HG03103 (cell line): ENCODE measurements at regions not wholly inside any gene's neighbourhood (a gene's known extent, or its start where the extent isn't known, plus 50 kb on each side); places are given as distances from the start of the nearest gene placed in this dataset.
"Not testable (repeated sequence)": the region's sequence is repeated elsewhere in the genome, so short reads cannot be mapped to it uniquely, and the experiment has no call there.

Experiments used
- ATAC-seq: cut with Tn5 transposase; IDR thresholded peaks from one replicate; pipeline ENCODE4 v1.9.1; 2021; ENCODE audit warnings: low read depth; ENCODE audit not compliant: unreplicated experiment

DNA sequence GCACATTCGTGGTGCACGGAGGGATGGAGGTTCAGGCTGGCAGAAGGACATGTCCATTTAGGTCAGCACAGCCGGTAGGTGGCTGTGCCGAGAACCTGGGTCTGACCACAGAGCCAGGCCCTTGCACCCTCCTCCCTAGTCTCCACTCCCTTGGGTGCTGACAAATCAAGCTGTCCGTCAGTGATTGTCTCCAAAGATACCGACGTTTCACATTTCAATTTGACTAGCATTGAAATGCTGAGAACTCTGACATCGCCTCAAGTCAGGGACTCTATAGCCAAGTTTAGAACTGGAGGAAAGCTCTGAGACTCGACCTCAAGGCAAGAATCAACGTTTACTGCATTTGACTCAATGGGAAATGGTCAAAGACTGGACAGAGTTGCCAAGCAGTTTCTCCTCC, 1321.1 kb downstream of the TBC1D22A start:
- ATAC-seq: no peak

DNA sequence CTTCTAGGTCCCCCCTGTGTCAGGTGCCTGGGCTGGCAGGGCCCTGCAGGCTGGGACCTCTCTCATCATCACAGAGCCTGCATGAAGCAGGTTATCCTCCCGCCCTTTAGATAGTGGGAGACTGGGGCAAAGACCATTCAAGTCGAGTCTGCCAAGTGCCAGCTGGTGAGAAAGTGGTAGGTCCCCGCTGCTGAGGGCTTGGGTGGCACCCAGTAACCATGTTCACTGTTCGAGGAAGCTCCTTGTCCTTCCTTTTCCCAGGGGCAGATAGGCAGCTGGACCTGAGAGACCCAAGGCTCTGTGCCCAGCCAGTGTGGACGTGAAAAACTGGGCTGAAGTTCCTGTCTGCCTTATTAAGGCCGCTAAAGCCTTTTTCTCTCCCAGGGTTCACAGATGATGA, 1319.8 kb downstream of the TBC1D22A start:
- no peak for ATAC-seq

DNA sequence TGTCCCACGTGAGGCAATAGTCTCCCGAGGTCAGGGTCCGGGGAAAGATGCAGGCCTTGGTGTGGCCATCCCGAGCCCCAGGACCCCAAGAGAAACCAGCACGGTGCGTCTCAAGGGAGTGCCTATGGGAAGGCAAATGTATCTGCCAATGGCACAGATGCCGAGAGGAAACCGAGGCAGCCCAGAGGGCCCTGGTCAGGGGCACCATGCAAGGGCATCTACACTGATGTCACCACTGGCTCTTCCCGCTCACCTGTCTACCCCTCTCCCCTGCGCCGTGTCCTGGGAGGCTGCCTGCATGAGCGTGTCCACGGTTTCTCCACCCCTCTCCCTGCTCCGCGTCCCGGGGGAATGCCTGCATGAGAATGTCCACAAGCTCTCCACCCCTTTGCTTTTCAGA, 1318.8 kb downstream of the TBC1D22A start:
- ATAC-seq: no peak

DNA sequence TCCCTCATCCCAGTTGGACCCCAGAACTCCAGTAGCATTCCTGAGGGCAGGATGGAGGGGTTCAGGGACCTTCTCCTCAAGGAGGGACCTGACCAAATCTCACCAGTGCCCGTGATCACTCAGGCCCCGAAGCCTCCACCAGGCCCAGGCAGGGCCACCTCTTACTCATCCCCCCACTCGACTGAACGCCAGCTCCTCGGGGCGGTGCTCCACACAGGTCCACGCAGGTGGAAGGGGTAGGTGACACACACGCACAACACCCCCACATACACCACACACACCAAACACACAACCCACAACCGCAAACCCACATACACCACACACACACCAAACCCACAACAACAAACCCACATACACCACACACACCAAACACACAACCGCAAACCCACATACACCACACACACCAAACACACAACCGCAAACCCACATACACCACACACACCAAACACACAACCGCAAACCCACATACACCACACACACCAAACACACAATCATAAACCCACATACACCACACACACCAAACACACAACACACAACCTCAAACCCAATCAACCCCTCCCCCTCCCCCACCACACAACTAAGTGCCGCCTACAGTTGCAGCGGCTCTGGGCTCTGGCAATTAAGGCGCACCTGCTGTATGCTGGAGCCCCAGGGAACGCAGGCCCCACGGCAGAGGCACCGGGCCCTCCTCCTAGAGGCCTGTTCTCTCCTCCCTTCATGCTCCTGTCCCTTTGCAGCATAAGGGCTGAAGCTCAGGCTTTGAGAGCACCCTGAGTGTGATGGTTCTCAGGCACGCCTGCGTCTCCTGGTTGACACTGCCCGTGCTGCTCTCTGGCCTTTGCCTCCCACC, 1318.1 kb downstream of the TBC1D22A start:
- ATAC-seq: no peak

DNA sequence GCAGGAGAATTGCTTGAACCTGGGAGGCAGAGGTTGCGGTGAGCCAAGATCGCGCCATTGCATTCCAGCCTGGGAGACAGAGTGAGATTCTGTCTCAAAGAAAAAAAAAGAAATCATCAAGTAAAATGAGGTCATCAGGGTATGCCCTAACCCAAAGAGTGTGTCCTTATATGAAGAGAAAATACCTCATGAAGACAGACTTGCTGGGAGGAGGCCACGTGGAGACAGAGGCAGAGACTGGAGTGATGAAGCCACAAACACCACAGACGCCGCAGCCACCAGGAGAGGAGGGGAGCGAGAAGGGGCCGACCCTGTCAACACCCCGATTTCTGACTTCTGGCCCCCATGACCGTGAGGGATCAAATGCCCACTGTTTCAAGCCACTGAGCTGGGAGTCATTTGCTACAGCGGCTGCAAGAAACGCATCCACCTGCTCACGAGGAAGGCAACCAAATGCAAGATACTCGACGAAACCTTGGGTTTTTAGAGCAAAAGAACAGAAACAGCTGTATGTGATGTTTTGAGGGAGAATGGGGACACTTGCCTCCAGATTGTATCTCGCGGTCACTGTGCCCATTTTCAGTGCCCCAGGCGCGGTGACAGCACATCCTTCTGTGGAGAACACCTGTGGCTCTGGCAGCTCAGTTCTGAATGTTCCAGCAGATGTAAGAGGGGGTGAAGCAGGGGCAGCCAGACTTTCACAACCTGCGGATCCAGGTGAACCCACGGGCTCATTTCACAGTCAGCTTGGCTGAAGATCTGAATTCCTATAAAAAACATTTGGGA, 1317.2 kb downstream of the TBC1D22A start:
- ATAC-seq: no peak

DNA sequence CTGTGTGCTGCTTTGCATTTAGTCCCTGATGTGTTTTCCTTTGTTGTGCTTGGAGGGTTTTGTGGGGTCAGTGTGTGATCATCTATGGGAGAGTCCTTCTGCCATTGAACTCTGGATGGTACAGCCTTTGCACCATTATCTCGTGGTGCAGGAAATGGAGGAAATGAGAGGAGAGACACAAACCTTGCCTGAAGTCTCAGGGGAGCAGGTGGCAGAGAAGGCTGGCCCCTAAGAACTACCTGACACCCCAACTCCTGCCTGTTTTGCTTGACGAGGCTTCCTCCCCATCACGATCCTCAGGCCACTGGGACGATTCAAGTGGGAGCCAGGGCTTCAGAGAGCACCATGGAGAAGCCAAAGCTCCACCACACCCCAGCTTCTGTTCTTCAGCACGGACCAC, 1316.4 kb downstream of the TBC1D22A start:
- no peak for ATAC-seq

DNA sequence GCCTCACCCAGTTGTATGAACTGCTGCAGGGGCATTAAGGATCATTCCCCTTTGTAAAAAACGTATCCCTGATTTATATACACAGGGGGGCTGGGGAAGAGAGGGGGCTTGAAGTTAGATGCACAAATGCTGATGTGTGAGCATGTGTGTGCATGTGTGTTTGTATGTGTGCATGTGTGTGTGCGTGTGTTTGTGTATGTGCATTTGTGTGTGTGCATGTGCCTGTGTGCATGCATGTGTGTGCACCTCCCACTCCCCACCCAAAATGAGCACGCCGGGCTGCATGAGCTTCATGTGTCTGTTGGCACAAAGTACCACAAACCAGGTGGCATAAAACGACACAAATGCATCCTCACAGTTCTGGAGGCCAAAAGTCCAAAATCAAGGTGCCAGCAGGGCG, 1315.2 kb downstream of the TBC1D22A start:
- no peak for ATAC-seq

DNA sequence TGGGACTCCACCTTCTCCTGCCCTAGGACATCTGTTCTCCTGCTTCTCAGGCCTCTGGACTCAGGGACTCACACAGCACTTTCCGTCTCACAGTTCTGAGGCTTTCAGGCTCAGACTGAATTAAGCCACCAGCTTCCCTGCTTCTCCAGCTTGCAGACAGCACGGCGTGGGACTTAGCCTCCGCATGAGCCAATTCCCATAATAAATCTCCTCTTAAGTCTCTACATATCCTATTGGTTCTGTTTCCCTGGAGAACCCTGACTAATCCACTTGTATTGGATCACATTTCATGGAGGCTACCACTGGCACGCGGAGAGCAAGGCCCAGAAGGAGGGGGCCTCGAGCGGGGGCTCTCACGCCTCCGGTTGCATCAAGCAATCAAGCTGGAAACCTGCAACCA, 1313.6 kb downstream of the TBC1D22A start:
- no peak for ATAC-seq

DNA sequence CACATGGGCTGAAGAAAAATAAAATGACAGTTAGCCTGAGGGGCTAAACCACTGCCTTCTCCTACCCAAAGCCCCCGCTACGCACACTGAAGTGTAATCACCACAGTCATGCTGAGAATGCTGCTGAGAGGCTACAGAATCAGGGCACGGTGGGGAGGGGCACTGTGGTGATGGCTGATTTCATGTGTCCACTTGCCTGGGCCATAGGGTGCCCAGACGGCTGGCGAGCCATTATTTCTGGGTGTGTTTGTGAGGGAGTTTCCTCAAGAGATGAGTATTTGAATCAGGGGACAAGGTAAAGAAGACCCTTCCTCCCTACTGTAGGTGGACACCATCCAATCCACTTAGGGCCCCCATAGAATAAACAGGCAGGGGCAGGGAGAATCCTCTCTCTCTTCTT, 1313.2 kb downstream of the TBC1D22A start:
- no peak for ATAC-seq

DNA sequence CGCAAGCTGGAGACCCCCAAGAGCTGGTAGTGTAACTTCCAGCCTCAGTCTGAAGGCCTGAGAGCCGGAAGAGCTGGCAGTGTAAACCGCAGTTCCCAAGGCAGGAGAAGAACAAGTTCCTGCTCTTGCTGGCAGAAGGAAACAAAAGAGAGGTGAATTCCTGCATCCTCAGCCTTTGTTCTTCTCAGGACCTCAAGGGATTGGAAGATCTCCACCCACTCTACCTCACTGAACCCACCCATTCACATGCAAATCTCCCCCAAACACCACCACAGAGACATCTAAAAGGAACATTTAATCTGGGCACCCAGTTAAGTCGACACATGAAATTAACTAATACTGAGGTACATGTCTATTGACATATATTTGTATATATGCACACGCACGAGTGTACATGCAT, 1310.3 kb downstream of the TBC1D22A start:
- ATAC-seq: no peak

DNA sequence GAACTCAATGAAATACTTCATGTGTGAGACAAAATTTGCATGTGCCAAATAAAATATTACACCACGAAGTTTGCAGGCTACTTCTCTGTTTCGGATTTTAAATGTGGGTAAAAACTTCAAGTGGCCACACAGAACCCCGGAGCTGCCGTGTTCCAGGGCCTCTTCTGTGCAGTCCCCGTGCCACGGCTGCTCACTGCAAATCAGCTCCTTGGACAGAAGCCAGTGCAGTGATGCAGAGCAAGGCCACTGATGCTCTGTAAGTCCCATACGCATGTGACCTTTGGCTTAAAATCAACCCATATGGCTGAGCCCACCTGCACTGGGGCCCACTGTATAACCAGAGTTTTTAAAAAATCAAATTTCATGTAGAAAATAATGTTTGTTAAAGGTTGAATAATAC, 1309.4 kb downstream of the TBC1D22A start:
- ATAC-seq: no peak

DNA sequence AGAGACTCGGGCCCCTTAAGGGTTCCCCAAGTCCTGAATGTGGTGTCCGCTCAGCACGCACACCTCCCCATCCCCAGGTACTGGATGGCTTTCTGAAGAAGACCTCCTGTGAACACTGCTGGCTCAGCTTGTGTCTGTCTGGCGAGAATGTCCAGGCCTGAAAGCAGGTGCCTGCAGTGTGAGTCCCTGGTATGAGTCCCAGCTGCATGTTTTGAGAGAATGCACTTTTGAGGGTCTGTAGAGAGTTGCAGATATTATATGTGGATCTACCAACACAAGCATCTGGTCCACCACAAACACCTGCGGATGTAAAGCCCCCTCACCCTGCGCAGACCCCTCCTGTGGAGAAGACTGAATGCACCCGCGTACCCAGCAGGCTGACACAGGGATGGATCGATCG, 1308.9 kb downstream of the TBC1D22A start:
- ATAC-seq: no peak

DNA sequence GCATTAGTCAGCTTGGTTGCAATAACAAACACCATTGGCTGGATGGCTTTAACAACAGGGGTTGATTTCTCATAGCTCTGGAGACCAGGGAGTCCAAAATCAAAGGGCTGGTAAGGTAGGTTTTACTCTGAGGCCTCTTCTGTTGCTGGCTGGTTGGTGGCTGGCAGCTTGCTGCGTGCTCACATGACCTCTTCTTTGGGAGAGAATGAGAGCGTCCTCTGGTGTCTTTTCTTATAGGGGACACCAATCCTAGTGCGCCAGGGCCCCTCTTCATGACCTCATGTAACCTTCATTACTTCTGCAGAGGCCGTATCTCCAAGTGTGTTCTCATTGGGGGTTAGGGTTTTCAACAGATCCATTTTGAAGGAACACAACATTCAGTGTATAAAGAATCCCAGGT, 1308.3 kb downstream of the TBC1D22A start:
- ATAC-seq: no peak

DNA sequence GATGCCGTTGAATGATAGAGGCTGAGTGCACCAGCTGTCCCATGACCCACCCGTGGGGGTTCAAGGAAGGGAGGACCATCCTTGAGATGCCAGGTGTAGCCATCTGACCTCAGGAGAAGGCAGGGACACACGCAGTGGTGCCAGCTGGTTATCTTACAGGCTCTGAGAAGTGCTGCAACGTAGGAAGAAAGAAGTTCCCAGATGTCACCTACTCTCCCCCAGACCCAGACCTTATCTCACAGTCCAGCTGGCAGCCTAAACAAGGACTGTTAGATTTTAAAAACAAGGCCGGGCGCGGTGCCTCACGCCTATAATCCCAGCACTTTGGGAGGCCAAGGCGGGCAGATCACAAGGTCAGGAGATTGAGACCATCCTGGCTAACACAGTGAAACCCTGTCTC, 1307.6 kb downstream of the TBC1D22A start:
- no peak for ATAC-seq

DNA sequence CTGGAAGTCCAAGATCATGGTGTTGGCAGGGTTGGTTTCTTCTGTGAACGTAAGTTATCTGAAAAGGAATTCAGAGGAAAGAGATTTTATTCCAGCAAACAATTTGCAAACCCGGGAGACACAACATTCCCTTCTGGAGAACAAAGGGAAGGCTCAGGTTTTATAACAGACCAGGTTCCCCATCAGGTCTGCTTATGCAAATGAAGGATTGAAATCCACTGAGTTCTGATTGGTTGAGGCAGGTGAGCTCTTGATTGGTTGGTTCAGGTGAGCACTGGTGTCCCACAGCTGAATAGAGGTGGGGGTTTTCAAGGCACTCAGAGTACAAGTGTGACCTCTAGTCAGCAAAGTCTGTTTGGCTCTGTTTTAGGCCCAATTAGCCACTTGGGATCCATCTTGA, 1306.8 kb downstream of the TBC1D22A start:
- no peak for ATAC-seq

DNA sequence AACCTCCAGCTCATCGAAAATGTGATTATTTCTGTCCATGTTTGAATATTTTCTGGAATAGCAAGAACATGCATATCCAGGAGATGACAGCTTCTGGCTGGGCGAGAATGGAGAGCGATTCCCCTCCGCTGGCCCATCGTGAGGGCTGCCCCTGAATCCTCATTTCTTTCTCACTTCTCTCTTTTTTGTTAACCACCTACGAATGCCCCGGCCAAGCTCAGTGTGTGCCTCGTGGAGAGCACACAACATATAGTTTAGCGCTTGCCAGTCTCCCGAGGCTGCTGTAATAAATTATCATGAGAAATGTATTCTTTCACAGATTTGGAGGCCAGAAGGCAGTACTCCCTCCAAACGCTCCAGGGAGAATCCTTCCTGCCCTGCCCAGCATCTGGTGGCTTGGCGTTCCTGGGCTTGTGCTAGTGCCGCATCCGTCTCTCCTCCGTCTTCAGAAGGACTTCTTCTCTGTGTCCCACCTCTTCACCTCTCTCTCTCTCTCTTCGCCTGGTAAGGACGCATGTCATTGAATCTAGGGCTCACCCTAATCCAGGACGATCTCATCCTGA, 1306.0 kb downstream of the TBC1D22A start:
- no peak for ATAC-seq

DNA sequence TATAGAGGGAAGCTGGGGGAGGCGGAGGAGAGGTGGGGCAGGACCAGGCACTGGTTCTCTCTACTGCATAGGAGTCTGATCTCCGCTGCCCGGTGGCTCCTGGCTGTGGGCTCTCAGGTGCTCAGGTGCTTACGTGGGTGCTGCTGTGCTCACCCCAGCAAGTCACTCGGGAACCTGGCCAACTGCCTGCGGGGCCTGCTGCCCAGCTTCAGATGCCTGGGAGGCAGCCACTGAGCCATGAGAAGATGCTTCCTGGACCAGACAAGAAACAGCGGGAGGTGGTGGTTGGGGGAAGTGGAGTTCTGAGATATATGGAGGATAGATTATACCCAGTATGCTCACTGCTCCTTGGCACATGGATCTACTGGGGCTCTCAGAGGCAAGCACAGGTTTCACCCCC, 1303.4 kb downstream of the TBC1D22A start:
- ATAC-seq: no peak

DNA sequence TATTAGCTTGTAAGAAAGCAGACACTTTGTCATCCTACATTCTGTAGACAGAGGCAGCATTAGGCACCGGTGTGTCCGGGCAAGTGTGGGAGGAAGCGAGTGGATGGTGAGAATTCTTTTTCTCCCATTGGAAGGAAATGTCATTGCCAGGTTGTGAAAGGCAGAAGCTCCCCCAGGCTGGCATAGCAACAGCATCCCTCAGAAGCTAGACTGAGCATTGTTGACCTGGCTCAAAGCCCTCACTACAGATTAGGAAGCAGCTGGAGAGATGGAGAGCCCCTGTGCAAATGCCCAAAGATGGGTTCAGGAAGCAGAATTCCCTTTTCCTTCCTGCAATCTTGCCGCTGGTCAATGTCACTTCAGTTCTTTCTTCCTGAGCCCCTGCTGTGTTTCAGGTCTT, 1299.3 kb downstream of the TBC1D22A start:
- ATAC-seq: no peak

DNA sequence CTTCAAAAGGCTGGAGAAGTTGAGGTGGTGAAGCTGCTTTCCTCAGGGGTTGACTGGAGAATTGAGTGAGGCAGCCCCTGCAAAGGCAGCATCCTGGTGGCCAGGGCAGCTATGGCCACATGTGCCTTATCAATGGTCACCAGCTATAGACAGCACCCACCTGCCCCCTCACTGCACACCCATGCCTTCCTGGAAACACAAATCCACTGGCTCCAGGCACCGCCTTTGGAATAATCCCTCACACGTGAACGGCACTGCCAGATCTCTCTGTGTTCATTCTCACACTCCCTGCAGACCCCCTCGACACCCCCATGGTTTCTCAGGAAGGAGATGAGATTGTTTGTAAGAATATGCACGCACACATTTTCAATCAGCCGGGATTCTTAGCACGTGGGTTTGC, 1297.8 kb downstream of the TBC1D22A start:
- no peak for ATAC-seq

DNA sequence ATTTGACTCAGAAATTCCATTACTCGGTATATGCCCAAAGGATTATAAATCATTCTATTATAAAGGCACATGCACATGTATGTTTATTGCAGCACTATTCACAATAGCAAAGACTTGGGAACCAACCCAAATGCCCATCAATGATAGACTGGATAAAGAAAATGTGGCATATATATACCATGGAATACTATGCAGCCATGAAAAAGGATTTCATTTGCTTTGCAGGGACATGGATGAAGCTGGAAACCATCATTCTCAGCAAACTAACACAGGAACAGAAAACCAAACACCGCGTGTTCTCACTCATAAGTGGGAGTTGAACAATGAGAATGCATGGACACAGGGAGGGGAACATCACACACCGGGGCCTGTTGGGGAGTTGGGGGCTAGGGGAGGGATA, 1297.1 kb downstream of the TBC1D22A start:
- not testable (repeated sequence) for ATAC-seq

DNA sequence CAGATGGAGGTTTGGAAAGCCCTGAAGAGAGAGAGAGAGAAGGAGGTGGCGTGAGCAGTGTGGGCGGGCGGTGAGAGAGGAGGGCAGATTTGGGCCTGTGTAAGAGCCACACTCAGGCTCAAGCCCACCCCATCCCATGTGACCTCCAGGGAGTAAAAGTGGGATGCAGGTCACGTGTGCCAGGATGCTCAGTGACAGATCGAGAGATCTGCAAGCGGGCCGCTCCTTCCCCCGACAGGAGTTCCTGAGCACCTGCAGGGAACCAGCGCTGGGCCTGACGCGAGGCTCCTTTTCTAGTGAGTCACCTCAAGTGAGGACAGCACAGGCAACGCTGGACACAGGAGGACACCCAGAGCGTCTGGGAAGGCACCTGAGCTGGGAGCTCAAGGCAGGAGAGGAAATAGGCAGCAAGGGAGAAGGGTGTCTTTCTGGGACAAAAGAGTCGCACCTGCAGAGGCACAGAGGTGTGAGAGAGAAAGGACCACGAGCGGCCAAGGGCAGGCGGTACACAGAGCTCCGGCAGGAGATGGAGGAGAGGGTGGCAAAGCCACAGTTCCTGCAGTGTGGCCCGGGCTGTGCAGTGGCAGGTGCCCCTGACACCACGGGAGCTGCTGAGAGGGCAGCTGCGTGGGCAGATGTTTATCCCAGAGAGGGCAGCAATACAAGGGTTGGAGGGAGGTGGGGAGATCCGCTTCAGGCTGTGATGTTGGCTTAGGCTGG, 1294.8 kb downstream of the TBC1D22A start:
- no peak for ATAC-seq
